C1 segment of cervical spinal cord (tissue), 14 donors: ENCODE measurements at regions not wholly inside any gene's neighbourhood (a gene's known extent, or its start where the extent isn't known, plus 50 kb on each side); places are given as distances from the start of the nearest gene placed in this dataset.

Experiments used
- DNase-seq, 14 donors: peaks; one replicate each; lab custom pipeline; 2025; lab: John Stamatoyannopoulos, UW

DNA sequence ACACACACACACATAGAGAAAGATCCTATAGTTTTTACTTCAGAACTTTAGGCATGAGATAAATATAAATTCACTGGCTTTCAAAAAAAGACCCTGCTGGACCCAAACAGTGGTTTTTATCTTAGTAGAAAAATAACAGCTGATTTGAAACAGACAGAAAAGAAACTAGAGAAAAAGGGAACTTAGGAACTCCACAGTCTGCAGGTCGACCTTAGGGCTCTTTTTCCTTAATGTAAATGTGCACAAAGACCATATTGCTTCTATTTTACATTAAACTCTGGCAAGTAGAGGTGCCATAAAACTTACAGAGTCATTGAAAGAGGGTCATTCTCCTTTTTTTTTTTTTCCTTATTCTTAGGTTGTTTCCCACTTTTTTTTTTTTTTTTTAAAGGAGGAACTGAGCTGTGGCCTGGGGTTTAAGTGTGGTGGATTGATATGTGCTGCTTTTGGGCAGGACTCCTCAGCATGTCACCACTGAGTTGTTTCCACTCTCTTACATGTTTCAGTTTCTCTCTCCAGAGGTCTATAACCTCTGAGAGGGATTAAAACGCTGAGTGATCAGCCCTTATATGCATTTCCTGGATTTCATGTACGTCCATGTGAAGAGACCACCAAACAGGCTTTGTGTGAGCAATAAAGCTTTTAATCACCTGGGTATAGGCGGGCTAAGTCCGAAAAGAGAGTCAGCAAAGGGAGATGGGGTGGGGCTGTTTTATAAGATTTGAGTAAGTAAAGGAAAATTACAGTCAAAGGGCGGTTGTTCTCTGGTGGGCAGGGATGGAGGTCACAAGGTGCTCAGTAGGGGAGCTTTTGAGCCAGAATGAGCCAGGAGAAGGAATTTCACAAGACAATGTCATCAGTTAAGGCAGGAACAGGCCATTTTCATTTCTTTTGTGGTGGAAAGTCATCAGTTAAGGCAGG is 70.8 kb upstream of the PACRGL start:
- no peak for DNase-seq

DNA sequence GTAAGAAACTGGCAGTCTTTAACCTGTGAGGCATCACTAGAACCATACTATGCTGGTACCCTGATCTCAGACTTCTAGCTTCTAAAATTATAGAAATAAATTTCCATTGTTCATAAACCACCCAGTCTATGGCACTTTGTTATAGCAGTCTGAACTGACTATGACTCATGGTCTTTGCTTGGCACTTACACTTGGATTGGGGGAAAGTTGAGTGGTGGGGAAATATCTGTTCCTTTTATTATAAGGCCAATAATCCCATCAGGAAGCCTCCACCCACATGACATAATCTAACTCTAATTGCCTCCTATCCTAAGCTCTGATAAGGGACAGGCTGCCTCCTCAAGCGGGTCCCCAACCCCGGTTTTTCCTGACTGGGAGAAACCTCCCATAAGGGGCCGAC is 61.4 kb upstream of the PACRGL start:
- DNase-seq: no peak

DNA sequence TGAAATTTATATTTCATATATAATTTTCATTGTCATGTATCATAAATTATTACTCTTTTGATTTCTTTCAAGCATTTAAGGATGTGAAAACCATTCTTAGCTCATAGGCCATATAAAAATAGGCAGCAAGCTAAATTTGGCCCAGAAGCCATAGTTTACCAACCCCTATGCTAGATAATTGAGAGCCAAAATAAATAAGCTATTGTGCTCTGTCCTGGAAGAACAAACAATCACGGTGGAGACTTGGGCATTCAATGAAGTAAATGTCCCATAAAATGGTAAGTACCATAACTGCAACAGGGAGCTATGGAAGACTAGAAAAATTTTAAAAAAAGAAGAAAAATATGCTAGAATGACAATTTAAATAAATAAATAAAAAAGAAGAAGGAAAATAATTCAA is 60.9 kb upstream of the PACRGL start:
- DNase-seq: no peak

DNA sequence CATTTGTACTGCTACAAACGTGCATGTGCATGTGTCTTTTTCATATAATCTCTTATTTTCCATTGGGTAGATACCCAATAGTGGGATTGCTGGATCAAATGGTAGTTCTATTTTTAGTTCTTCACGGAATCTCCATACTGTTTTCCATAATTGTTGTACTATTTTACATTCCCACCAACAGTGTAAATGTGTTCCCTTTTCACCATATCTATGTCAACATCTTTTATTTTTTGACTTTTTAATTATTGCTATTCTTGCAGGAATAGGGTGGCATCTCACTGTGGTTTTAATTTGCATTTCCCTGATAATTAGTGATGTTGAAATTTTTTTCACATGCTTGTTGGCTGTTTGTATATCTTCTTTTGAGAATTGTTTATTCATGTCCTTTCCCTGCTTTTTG is 59.3 kb upstream of the PACRGL start:
- no peak for DNase-seq

DNA sequence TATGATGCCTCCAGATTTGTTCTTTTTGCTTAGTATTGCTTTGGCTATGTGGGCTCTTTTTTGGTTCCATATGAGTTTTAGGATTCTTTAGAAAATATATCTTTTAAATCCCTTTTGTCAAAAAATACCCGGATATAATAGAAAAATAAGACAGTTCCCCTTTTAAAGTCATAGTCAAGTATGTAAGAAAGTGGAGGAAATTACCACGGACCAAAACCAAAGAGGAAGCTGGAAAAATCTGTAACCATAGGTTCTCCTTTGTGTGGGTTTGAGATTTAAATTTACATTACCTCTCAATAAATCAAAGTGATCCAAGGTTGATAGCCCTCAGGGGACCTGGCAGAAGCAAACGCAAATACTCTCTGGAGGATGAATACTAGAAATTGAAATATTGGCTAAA is 58.3 kb upstream of the PACRGL start:
- no peak for DNase-seq

DNA sequence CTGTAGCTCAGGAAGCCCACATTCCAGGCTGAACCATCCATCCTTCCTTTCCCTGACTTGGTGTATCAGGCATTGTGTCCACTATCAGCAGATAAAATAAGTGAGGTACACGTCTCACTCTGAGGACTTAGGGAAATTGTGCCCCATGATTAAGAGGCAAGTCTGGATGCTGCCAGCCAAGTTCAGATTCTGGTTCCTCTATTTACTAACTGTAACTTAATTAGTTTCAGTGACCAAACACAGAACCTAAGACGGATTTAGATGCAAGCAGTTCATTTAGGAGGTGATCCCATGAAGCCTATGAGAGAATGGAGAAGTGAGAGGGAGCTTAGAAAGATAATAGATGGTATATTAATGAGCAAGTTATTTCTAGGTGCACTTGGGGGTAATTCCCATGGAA is 56.6 kb upstream of the PACRGL start:
- DNase-seq: no peak

DNA sequence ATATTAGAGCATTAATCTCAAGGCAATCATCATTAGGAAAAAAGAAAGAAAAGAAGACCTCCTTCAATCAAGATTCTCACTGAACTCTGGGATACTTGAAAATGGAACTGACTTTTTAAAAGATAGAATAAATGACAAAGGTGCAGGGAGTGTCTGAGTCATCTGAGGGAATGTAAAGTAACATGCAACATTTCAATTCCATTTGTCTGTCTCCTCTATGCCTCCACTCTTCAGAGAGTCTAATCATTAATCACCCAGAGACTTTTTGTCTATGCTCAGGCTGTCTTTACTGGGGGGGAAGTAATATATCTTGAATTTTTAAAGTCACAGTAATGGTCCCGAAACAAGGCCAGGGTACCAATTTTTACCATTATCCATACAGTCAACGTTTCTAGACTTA is 55.0 kb upstream of the PACRGL start:
- no peak for DNase-seq

DNA sequence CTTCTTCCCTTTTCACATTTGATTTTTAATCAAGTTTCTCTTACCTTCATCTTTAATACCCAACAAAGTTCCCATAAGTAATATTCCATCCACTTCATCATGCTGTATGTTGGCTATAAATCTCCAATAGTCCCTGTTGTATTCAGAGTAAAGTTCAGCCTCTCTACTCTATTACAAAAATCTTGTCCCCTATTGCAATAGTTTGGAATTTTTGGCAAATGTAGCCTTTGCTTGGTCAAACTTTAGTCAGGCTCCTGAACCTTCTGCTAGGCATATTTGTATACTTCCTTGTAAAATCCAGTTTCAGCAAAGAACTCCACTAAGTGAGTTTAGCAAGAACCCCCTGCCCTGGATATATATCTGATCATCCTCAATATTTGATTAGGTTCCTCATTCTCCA is 54.0 kb upstream of the PACRGL start:
- DNase-seq: no peak
